Retinal pigment epithelial cell (primary cell): ENCODE measurements at regions not wholly inside any gene's neighbourhood (a gene's known extent, or its start where the extent isn't known, plus 50 kb on each side); places are given as distances from the start of the nearest gene placed in this dataset.

Experiments
- DNase-seq: peaks from one replicate; pipeline ENCODE4 v3.0.0-alpha.2; 2010; ENCODE audit warnings: low read depth
- H3K4me3 ChIP-seq: 2 replicates; pipeline ENCODE4 v1.5.1; 2011; ENCODE audit warnings: mild to moderate bottlenecking, low read length, control low read depth, moderate library complexity
- TF ChIP-seq, protein P1 (sequence below): conservative IDR thresholded peaks from 2 replicates; pipeline ENCODE4 v1.5.1; 2011; ENCODE audit warnings: low read depth, low read length, control low read depth, inconsistent platforms

- no peak overlapping the region for H3K4me3 ChIP-seq
- TF ChIP-seq, protein P1, sequence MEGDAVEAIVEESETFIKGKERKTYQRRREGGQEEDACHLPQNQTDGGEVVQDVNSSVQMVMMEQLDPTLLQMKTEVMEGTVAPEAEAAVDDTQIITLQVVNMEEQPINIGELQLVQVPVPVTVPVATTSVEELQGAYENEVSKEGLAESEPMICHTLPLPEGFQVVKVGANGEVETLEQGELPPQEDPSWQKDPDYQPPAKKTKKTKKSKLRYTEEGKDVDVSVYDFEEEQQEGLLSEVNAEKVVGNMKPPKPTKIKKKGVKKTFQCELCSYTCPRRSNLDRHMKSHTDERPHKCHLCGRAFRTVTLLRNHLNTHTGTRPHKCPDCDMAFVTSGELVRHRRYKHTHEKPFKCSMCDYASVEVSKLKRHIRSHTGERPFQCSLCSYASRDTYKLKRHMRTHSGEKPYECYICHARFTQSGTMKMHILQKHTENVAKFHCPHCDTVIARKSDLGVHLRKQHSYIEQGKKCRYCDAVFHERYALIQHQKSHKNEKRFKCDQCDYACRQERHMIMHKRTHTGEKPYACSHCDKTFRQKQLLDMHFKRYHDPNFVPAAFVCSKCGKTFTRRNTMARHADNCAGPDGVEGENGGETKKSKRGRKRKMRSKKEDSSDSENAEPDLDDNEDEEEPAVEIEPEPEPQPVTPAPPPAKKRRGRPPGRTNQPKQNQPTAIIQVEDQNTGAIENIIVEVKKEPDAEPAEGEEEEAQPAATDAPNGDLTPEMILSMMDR: no peak
- DNase-seq: no peak
Measured at GRCh38 chr3:72115307-72115706, 330.4 kb upstream of the PROK2 start.

DNA sequence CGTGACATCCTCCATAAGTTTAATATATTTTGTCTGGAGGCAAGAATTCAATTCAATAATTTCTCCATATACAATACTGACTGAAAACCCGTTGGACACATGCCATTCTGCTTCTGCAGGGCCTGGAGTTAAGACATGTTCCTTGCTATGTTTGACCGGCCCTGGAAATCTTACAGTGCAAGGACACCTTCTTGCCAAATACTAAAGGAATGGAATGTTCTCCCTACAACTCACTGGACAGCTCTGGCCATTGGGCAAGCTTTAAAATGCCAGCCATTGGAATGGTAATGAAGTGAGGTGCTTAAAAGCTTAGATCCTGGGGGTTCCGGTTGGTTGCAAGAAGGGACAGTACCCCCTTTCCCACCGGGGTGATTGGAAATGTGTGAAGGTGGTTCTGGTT, 329.8 kb upstream of the PROK2 start:
- TF ChIP-seq, protein P1: no peak
- no peak for DNase-seq
- H3K4me3 ChIP-seq: no peak overlapping the region

GRCh38 chr3:72113964-72114363, 329.0 kb upstream of the PROK2 start:
- DNase-seq: no peak
- H3K4me3 ChIP-seq: no peak overlapping the region
- TF ChIP-seq, protein P1: no peak

DNA sequence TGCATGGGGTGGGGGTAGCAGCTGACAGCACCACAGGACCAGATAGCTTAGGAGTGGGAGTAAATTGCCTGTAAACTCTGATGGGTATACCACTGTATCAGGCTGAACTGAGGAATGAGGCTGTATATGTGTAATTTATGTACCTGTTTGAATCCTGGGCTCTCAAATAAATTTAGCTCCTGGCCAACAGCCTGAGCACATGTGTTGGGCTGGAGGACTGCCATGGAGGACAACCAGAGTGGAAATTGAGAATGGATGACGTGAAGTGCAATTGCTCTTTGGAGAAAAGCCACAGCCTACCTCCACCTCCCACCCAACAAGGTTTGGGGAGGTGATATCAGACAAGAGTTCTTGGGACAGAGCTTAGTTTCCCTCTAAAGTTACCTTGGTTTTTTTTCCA, 328.6 kb upstream of the PROK2 start:
- no peak for DNase-seq
- TF ChIP-seq, protein P1: no peak
- no peak overlapping the region for H3K4me3 ChIP-seq

DNA sequence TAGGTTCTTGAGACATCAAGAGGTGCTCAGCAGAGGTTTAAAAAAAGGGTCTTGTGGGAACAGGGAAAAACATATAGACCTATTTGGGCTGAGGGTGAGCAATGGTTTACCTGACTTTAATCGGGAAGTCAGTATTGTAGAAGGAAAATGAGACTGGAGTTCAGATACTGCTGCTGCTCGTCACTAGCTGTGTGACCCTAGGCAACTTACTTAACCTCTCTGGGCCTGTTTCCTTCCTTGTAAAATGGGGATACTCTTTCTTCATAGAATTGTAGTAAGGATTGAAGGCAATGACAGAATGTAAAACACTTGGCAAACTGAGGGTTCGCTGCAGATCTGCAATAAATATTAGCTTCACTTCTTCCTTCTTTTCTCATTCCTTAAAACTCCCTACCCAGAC, 327.5 kb upstream of the PROK2 start:
- DNase-seq: no peak
- H3K4me3 ChIP-seq: no peak overlapping the region
- TF ChIP-seq, protein P1: no peak

- TF ChIP-seq, protein P1: no peak
Measured at GRCh38 chr3:72111265-72112205, 326.6 kb upstream of the PROK2 start.

More at GRCh38 chr3:72111265-72112205, 326.6 kb upstream of the PROK2 start:
- H3K4me3 ChIP-seq: no peak overlapping the region
- no peak for DNase-seq
